ENCODE measurements at regions not wholly inside any gene's neighbourhood (a gene's known extent, or its start where the extent isn't known, plus 50 kb on each side); places are given as distances from the start of the nearest gene placed in this dataset.

DNA sequence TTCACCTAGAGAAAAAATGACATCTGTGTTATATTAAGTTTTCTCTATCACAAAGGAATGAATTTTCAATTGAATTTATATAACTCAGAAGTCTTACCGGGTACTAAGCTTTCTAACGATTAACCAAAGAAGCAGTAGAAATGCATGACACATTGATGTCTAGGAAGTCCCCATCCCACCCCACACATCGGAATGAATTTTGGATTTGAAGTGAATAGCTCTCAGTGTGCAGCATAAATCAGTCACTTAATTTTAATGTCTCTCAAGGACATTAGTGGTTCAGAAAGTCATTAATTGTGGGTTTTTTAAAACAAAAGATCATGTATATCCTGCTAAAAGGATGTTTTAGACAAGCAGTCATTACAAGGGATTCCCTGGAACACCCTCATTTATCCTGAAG, 141.4 kb upstream of the PIEZO2 start:
- TF ChIP-seq, protein P1, sequence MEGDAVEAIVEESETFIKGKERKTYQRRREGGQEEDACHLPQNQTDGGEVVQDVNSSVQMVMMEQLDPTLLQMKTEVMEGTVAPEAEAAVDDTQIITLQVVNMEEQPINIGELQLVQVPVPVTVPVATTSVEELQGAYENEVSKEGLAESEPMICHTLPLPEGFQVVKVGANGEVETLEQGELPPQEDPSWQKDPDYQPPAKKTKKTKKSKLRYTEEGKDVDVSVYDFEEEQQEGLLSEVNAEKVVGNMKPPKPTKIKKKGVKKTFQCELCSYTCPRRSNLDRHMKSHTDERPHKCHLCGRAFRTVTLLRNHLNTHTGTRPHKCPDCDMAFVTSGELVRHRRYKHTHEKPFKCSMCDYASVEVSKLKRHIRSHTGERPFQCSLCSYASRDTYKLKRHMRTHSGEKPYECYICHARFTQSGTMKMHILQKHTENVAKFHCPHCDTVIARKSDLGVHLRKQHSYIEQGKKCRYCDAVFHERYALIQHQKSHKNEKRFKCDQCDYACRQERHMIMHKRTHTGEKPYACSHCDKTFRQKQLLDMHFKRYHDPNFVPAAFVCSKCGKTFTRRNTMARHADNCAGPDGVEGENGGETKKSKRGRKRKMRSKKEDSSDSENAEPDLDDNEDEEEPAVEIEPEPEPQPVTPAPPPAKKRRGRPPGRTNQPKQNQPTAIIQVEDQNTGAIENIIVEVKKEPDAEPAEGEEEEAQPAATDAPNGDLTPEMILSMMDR (IDR thresholded peaks at IDR 0.05), result no peak
- TF ChIP-seq ZFX (IDR thresholded peaks at IDR 0.05; ENCODE audit: borderline replicate concordance), result no peak

All from 22Rv1 (cell line).